EH (cell line): ENCODE measurements at regions not wholly inside any gene's neighbourhood (a gene's known extent, or its start where the extent isn't known, plus 50 kb on each side); places are given as distances from the start of the nearest gene placed in this dataset.
"Not testable (repeated sequence)": the region's sequence is repeated elsewhere in the genome, so short reads cannot be mapped to it uniquely, and the experiment has no call there.

Experiments
- DNase-seq: peaks from one replicate; pipeline ENCODE4 v3.0.0-alpha.2; 2015; ENCODE audit warnings: low read depth

GRCh38 chr17:21551081-21551881, 141.0 kb upstream of the KCNJ18 start:
- peak; percentile 87 for DNase-seq

GRCh38 chr17:21558921-21559320, 133.4 kb upstream of the KCNJ18 start:
- not testable (repeated sequence) for DNase-seq

- no peak for DNase-seq
Measured at GRCh38 chr17:21564262-21564661, 128.1 kb upstream of the KCNJ18 start.

- DNase-seq: not testable (repeated sequence)
Measured at GRCh38 chr17:21564757-21565156, 127.6 kb upstream of the KCNJ18 start.

GRCh38 chr17:21570427-21570826, 121.9 kb upstream of the KCNJ18 start:
- not testable (repeated sequence) for DNase-seq

- DNase-seq: not testable (repeated sequence)
Measured at GRCh38 chr17:21572148-21572547, 120.2 kb upstream of the KCNJ18 start.

GRCh38 chr17:21573271-21573960, 118.9 kb upstream of the KCNJ18 start:
- not testable (repeated sequence) for DNase-seq

- peak; percentile 89 for DNase-seq
Measured at GRCh38 chr17:21573961-21574610, 118.2 kb upstream of the KCNJ18 start.

GRCh38 chr17:21574611-21575255, 117.6 kb upstream of the KCNJ18 start:
- peak; percentile 9 for DNase-seq

- not testable (repeated sequence) for DNase-seq
Measured at GRCh38 chr17:21578783-21579182, 113.5 kb upstream of the KCNJ18 start.

GRCh38 chr17:21592774-21593173, 99.5 kb upstream of the KCNJ18 start:
- no peak for DNase-seq

GRCh38 chr17:21593452-21594105, 98.7 kb upstream of the KCNJ18 start:
- not testable (repeated sequence) for DNase-seq

GRCh38 chr17:21595086-21595485, 97.2 kb upstream of the KCNJ18 start:
- DNase-seq: no peak

GRCh38 chr17:21602176-21602575, 90.1 kb upstream of the KCNJ18 start:
- DNase-seq: no peak

- DNase-seq: not testable (repeated sequence)
Measured at GRCh38 chr17:21603292-21603691, 89.0 kb upstream of the KCNJ18 start.

- not testable (repeated sequence) for DNase-seq
Measured at GRCh38 chr17:21611443-21611842, 80.9 kb upstream of the KCNJ18 start.

GRCh38 chr17:21612123-21613070, 79.9 kb upstream of the KCNJ18 start:
- DNase-seq: not testable (repeated sequence)

- DNase-seq: no peak
Measured at GRCh38 chr17:21613071-21613429, 79.3 kb upstream of the KCNJ18 start.

- DNase-seq: not testable (repeated sequence)
Measured at GRCh38 chr17:21626987-21627386, 65.3 kb upstream of the KCNJ18 start.
